Thyroid gland (tissue), 4 donors: ENCODE measurements at regions not wholly inside any gene's neighbourhood (a gene's known extent, or its start where the extent isn't known, plus 50 kb on each side); places are given as distances from the start of the nearest gene placed in this dataset.

Source experiments
- CTCF ChIP-seq, 6 experiments: fragments of 200-600 bp in 3 of 6; fragments of 450-650 bp in 3 of 6; sonication (generic) in 3 of 6; IDR thresholded peaks; one replicate each; pipeline ENCODE4 v1.5.1; 2016 to 2019; ENCODE audit warnings: antibody characterized with exemption in 6 of 6, mild to moderate bottlenecking in 2 of 6, inconsistent platforms in 1 of 6, moderate library complexity in 1 of 6
- POLR2A ChIP-seq, 2 donors: fragments of 450-650 bp; IDR thresholded peaks; one replicate each; pipeline ENCODE4 v1.6.1; 2017; ENCODE audit warnings: antibody characterized with exemption in 2 of 2, mild to moderate bottlenecking in 2 of 2, moderate library complexity in 1 of 2

- TF ChIP-seq CTCF (IDR thresholded peaks at IDR 0.05) (no peak), POLR2A (IDR thresholded peaks at IDR 0.05) (no peak)
Measured at GRCh38 chr3:31220431-31220830, 312.3 kb upstream of the STT3B start.
